SK-N-MC (cell line): ENCODE measurements at regions not wholly inside any gene's neighbourhood (a gene's known extent, or its start where the extent isn't known, plus 50 kb on each side); places are given as distances from the start of the nearest gene placed in this dataset.
"Not testable (repeated sequence)": the region's sequence is repeated elsewhere in the genome, so short reads cannot be mapped to it uniquely, and the experiment has no call there.

ENCODE experiments used
- EZH2 ChIP-seq: fragments of 200-600 bp; sonication (generic); IDR thresholded peaks from one replicate; pipeline ENCODE4 v1.6.1; 2017; ENCODE audit warnings: antibody characterized with exemption
- POLR2AphosphoS5 ChIP-seq: IDR thresholded peaks from 2 replicates; pipeline ENCODE4 v1.6.1; 2012; ENCODE audit warnings: mild to moderate bottlenecking, low read depth, low read length, borderline replicate concordance

DNA sequence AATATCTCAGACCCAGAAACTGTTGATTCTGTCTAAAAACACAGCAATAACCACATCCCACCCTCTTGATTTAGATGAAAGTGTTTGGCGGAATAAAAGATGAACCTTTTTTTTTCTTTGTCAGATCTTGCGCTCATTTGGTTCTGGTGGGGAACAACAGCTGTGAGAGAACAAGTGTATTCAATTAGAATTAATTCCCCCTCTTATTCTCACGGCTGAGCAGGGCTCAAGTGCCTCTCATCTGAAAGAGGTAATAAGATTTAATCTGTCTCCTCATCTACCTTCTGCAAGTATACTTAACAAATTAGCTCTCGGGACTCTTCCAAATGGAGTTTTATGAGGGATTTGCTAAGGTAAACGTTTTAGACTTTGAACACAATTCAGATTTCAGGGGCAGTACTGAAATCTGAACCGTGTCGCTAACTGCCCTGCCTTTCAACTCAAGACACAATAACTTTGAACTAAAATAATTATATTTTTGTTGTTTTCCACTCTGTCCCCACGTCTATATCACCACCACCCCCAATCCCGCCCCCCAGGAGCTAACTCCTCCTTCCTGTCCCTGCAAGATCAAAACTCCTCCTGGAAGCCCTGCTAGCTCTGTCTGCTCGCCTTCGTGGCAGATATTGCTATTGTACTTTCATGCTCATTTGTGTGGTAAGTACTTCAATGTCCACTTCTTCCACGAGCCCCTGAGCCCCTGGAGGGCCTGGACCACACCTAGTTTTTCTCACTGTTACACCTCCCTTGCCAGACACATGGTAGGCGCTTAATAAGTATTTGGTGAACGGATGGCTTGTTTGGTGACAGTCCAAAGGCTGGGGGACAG is 54.2 kb upstream of the ROPN1B start:
- not testable (repeated sequence) for TF ChIP-seq POLR2AphosphoS5, EZH2
